GM19240 (cell line): ENCODE measurements at regions not wholly inside any gene's neighbourhood (a gene's known extent, or its start where the extent isn't known, plus 50 kb on each side); places are given as distances from the start of the nearest gene placed in this dataset.
"Not testable (repeated sequence)": the region's sequence is repeated elsewhere in the genome, so short reads cannot be mapped to it uniquely, and the experiment has no call there.

Experiments
- DNase-seq: peaks from one replicate; pipeline ENCODE4 v3.0.0; 2011; ENCODE audit warnings: low spot score; ENCODE audit not compliant: insufficient read length

GRCh38 chr9:2394087-2394741, 227.4 kb upstream of the VLDLR start:
- not testable (repeated sequence) for DNase-seq

GRCh38 chr9:2395814-2396612, 225.6 kb upstream of the VLDLR start:
- no peak for DNase-seq

GRCh38 chr9:2396622-2397285, 224.8 kb upstream of the VLDLR start:
- no peak for DNase-seq

- DNase-seq: not testable (repeated sequence)
These were observed 223.7 kb upstream of the VLDLR start for GRCh38 chr9:2397875-2398274.

GRCh38 chr9:2401746-2402145, 219.8 kb upstream of the VLDLR start:
- not testable (repeated sequence) for DNase-seq

- no peak for DNase-seq
These were observed 217.9 kb upstream of the VLDLR start for GRCh38 chr9:2403701-2404100.

GRCh38 chr9:2406252-2406651, 215.3 kb upstream of the VLDLR start:
- no peak for DNase-seq

- DNase-seq: no peak
These were observed 214.1 kb upstream of the VLDLR start for GRCh38 chr9:2407450-2407849.

GRCh38 chr9:2411459-2412215, 209.9 kb upstream of the VLDLR start:
- no peak for DNase-seq

- no peak for DNase-seq
These were observed 208.3 kb upstream of the VLDLR start for GRCh38 chr9:2413160-2413805.

GRCh38 chr9:2414465-2414864, 207.1 kb upstream of the VLDLR start:
- no peak for DNase-seq

GRCh38 chr9:2415326-2415725, 206.3 kb upstream of the VLDLR start:
- DNase-seq: no peak

GRCh38 chr9:2417730-2418129, 203.9 kb upstream of the VLDLR start:
- no peak for DNase-seq

- DNase-seq: no peak
These were observed 203.0 kb upstream of the VLDLR start for GRCh38 chr9:2418619-2419018.

GRCh38 chr9:2419347-2419746, 202.2 kb upstream of the VLDLR start:
- DNase-seq: no peak

GRCh38 chr9:2420543-2420942, 201.0 kb upstream of the VLDLR start:
- DNase-seq: no peak

GRCh38 chr9:2424619-2425033, 197.0 kb upstream of the VLDLR start:
- DNase-seq: no peak

- DNase-seq: no peak
These were observed 195.9 kb upstream of the VLDLR start for GRCh38 chr9:2425676-2426075.

GRCh38 chr9:2427120-2427891, 194.3 kb upstream of the VLDLR start:
- no peak for DNase-seq

- no peak for DNase-seq
These were observed 181.6 kb upstream of the VLDLR start for GRCh38 chr9:2439957-2440356.
